GM19035 (cell line): ENCODE measurements at regions not wholly inside any gene's neighbourhood (a gene's known extent, or its start where the extent isn't known, plus 50 kb on each side); places are given as distances from the start of the nearest gene placed in this dataset.

Experiments used
- ATAC-seq: cut with Tn5 transposase; IDR thresholded peaks from one replicate; pipeline ENCODE4 v1.9.1; 2021; ENCODE audit not compliant: unreplicated experiment

GRCh38 chr18:40860189-40860588 is 1094.8 kb upstream of the PIK3C3 start:
- no peak for ATAC-seq

- no peak for ATAC-seq
Measured at GRCh38 chr18:40855661-40856060, 1099.4 kb upstream of the PIK3C3 start.

GRCh38 chr18:40852406-40852805 is 1102.6 kb upstream of the PIK3C3 start:
- no peak for ATAC-seq

- ATAC-seq = no peak
Measured at GRCh38 chr18:40851014-40851429, 1104.0 kb upstream of the PIK3C3 start.

GRCh38 chr18:40849886-40850285 is 1105.1 kb upstream of the PIK3C3 start:
- ATAC-seq = no peak

GRCh38 chr18:40841467-40841866 is 1113.6 kb upstream of the PIK3C3 start:
- no peak for ATAC-seq

- no peak for ATAC-seq
Measured at GRCh38 chr18:40841063-40841462, 1114.0 kb upstream of the PIK3C3 start.

- ATAC-seq = no peak
Measured at GRCh38 chr18:40832362-40832761, 1122.7 kb upstream of the PIK3C3 start.

- no peak for ATAC-seq
Measured at GRCh38 chr18:40824291-40824690, 1130.7 kb upstream of the PIK3C3 start.

- ATAC-seq = no peak
Measured at GRCh38 chr18:40821596-40822243, 1133.3 kb upstream of the PIK3C3 start.

GRCh38 chr18:40812981-40813515 is 1142.0 kb upstream of the PIK3C3 start:
- no peak for ATAC-seq

- ATAC-seq = no peak
Measured at GRCh38 chr18:40810372-40810771, 1144.7 kb upstream of the PIK3C3 start.

- no peak for ATAC-seq
Measured at GRCh38 chr18:40789286-40789685, 1165.7 kb upstream of the PIK3C3 start.

GRCh38 chr18:40782453-40783130 is 1172.4 kb upstream of the PIK3C3 start:
- no peak for ATAC-seq

- no peak for ATAC-seq
Measured at GRCh38 chr18:40769786-40770185, 1185.2 kb upstream of the PIK3C3 start.

- no peak for ATAC-seq
Measured at GRCh38 chr18:40760251-40760650, 1194.8 kb upstream of the PIK3C3 start.

GRCh38 chr18:40754477-40754876 is 1200.6 kb upstream of the PIK3C3 start:
- no peak for ATAC-seq

- ATAC-seq = no peak
Measured at GRCh38 chr18:40752316-40752715, 1202.7 kb upstream of the PIK3C3 start.

- no peak for ATAC-seq
Measured at GRCh38 chr18:40751186-40751585, 1203.8 kb upstream of the PIK3C3 start.

- no peak for ATAC-seq
Measured at GRCh38 chr18:40739029-40739428, 1216.0 kb upstream of the PIK3C3 start.

- ATAC-seq = peak; percentile 64
Measured at GRCh38 chr18:40738321-40738880, 1216.6 kb upstream of the PIK3C3 start.

GRCh38 chr18:40708726-40709125 is 1246.3 kb upstream of the PIK3C3 start:
- ATAC-seq = no peak
